Activated CD8-positive, alpha-beta T cell treated with anti-CD3 and anti-CD28 coated beads for 36 hours (primary cell): ENCODE measurements at regions not wholly inside any gene's neighbourhood (a gene's known extent, or its start where the extent isn't known, plus 50 kb on each side); places are given as distances from the start of the nearest gene placed in this dataset.

ENCODE experiments used
- ATAC-seq: fragments of 200-7000 bp; cut with Tn5 transposase; one replicate; pipeline ENCODE4 v1.10.0; 2021; ENCODE audit warnings: mild to moderate bottlenecking, moderate library complexity
- CTCF ChIA-PET: fragments of 350-600 bp; sonication (Branson Sonifier 250); formaldehyde crosslinking; loops from one replicate; lab custom pipeline; 2021; ENCODE audit warnings: antibody characterized with exemption; lab: Charles Lee
- POLR2A ChIA-PET: fragments of 350-600 bp; sonication (Branson Sonifier 250); formaldehyde crosslinking; loops from one replicate; lab custom pipeline; 2021; ENCODE audit warnings: antibody characterized with exemption; lab: Charles Lee
- DNase-seq: peaks from one replicate; pipeline ENCODE4 v3.0.0-alpha.2; 2020
- H3K27ac Mint-ChIP-seq: one replicate; pipeline ENCODE4 v1.8.0; 2021; ENCODE audit warnings: mild to moderate bottlenecking, mixed read lengths
- H3K27me3 Mint-ChIP-seq: one replicate; pipeline ENCODE4 v1.8.0; 2021; ENCODE audit warnings: mixed read lengths
- H3K36me3 Mint-ChIP-seq: one replicate; pipeline ENCODE4 v1.8.0; 2021; ENCODE audit warnings: low read depth, mixed read lengths
- H3K4me1 Mint-ChIP-seq: one replicate; pipeline ENCODE4 v1.8.0; 2021; ENCODE audit warnings: low read depth, mixed read lengths
- H3K4me3 Mint-ChIP-seq: one replicate; pipeline ENCODE4 v1.8.0; 2021; ENCODE audit warnings: mild to moderate bottlenecking, moderate library complexity, mixed read lengths
- H3K9me3 Mint-ChIP-seq: one replicate; pipeline ENCODE4 v1.8.0; 2021; ENCODE audit warnings: mixed read lengths
- CTCF ChIP-seq: fragments of 200-600 bp; IDR thresholded peaks from one replicate; pipeline ENCODE4 v1.8.0; 2022; ENCODE audit warnings: antibody characterized with exemption, mild to moderate bottlenecking
- intact Hi-C: fragments of 100-400 bp; cut with micrococcal nuclease; formaldehyde crosslinking; loops from one replicate; pipeline ENCODE4 v1.10.0; 2022

- intact Hi-C loops, result no loop called here
- ChIA-PET CTCF (no interaction called here), POLR2A (interaction anchor here (0.8 kb wide), 1 partner anchor 8 kb away, joined by 4 read pairs; no protein-coding TSS in a partner anchor)
- H3K27me3 Mint-ChIP-seq, result no peaks in the 10 kb centered on the region
- no peaks in the 10 kb centered on the region for H3K4me1 Mint-ChIP-seq
- H3K9me3 Mint-ChIP-seq, result no peaks in the 10 kb centered on the region
- no peak overlapping the region for H3K4me3 Mint-ChIP-seq
- DNase-seq, result no peak
- H3K36me3 Mint-ChIP-seq, result no peaks in the 10 kb centered on the region
- no peak for ATAC-seq
- TF ChIP-seq CTCF, result no peak
- H3K27ac Mint-ChIP-seq, result no peak overlapping the region
These were observed 185.8 kb upstream of the PIK3C3 start for GRCh38 chr18:41769265-41769664.

GRCh38 chr18:41768467-41768866, 186.6 kb upstream of the PIK3C3 start:
- ChIA-PET POLR2A (no interaction called here), CTCF (no interaction called here)
- intact Hi-C loops, result no loop called here
- H3K27ac Mint-ChIP-seq, result no peak overlapping the region
- DNase-seq (no peak), ATAC-seq (no peak)
- H3K4me1 Mint-ChIP-seq, result no peaks in the 10 kb centered on the region
- no peaks in the 10 kb centered on the region for H3K36me3 Mint-ChIP-seq
- H3K27me3 Mint-ChIP-seq, result no peaks in the 10 kb centered on the region
- H3K4me3 Mint-ChIP-seq, result no peak overlapping the region
- H3K9me3 Mint-ChIP-seq, result no peaks in the 10 kb centered on the region
- no peak for TF ChIP-seq CTCF

- peak; percentile 4 for DNase-seq
- ChIA-PET CTCF (no interaction called here), POLR2A (no interaction called here)
- Mint-ChIP-seq H3K4me1 (no peaks in the 10 kb centered on the region), H3K27ac (no peak overlapping the region), H3K4me3 (no peak overlapping the region), H3K27me3 (no peaks in the 10 kb centered on the region), H3K36me3 (no peaks in the 10 kb centered on the region), H3K9me3 (no peaks in the 10 kb centered on the region)
- TF ChIP-seq CTCF, result no peak
- intact Hi-C loops, result no loop called here
- no peak for ATAC-seq
These were observed 187.1 kb upstream of the PIK3C3 start for GRCh38 chr18:41767960-41768359.

- intact Hi-C loops, result no loop called here
- Mint-ChIP-seq H3K36me3 (no peaks in the 10 kb centered on the region), H3K4me3 (no peak overlapping the region), H3K27ac (no peak overlapping the region), H3K27me3 (peaks cover 3% of the 10 kb centered on the region), H3K4me1 (no peaks in the 10 kb centered on the region), H3K9me3 (no peaks in the 10 kb centered on the region)
- DNase-seq (no peak), ATAC-seq (no peak)
- ChIA-PET POLR2A (no interaction called here), CTCF (no interaction called here)
- no peak for TF ChIP-seq CTCF
These were observed 189.6 kb upstream of the PIK3C3 start for GRCh38 chr18:41765460-41765859.

- Mint-ChIP-seq H3K4me3 (no peak overlapping the region), H3K9me3 (no peaks in the 10 kb centered on the region), H3K27ac (no peak overlapping the region), H3K27me3 (peaks cover 3% of the 10 kb centered on the region), H3K4me1 (no peaks in the 10 kb centered on the region), H3K36me3 (no peaks in the 10 kb centered on the region)
- no peak for ATAC-seq
- intact Hi-C loops, result loop anchor here (5.0 kb wide), 1 partner anchor 49 kb away; no protein-coding TSS in a partner anchor
- ChIA-PET CTCF (no interaction called here), POLR2A (no interaction called here)
- no peak for DNase-seq
- TF ChIP-seq CTCF, result no peak
These were observed 191.7 kb upstream of the PIK3C3 start for GRCh38 chr18:41763361-41763760.
